GM23248 (cell line): ENCODE measurements at regions not wholly inside any gene's neighbourhood (a gene's known extent, or its start where the extent isn't known, plus 50 kb on each side); places are given as distances from the start of the nearest gene placed in this dataset.

Experiments used
- EZH2 ChIP-seq: fragments of 200-600 bp; sonication (generic); IDR thresholded peaks from 2 replicates; pipeline ENCODE4 v1.6.1; 2018; ENCODE audit warnings: antibody characterized with exemption, mild to moderate bottlenecking; ENCODE audit not compliant: insufficient read depth, poor library complexity, severe bottlenecking
- EZH2phosphoT487 ChIP-seq: fragments of 200-600 bp; sonication (generic); IDR thresholded peaks from 2 replicates; pipeline ENCODE4 v1.6.1; 2018; ENCODE audit warnings: antibody characterized with exemption, moderate library complexity, mild to moderate bottlenecking, low read depth; ENCODE audit not compliant: insufficient read depth

GRCh38 chr12:105547786-105548185 lies 217.3 kb downstream of the C12orf75 start:
- TF ChIP-seq EZH2 (no peak), EZH2phosphoT487 (no peak)
